Breast epithelium (tissue), 4 donors: ENCODE measurements at regions not wholly inside any gene's neighbourhood (a gene's known extent, or its start where the extent isn't known, plus 50 kb on each side); places are given as distances from the start of the nearest gene placed in this dataset.

Experiments
- DNase-seq, 2 donors: peaks; one replicate each; pipeline ENCODE4 v3.0.0-alpha.2; 2019; ENCODE audit warnings: low spot score in 2 of 2
- H3K27ac ChIP-seq, 2 donors: fragments of 200-600 bp; sonication (generic) in 1 of 2; one replicate each; pipeline ENCODE4 v1.5.1; 2016 to 2019; ENCODE audit warnings: mild to moderate bottlenecking in 1 of 2
- H3K27me3 ChIP-seq, 2 donors: fragments of 200-600 bp; sonication (generic) in 1 of 2; one replicate each; pipeline versions ENCODE4 v1.5.1 to v1.6.0; 2017 to 2019; ENCODE audit warnings: control low read depth in 1 of 2, mild to moderate bottlenecking in 1 of 2
- H3K36me3 ChIP-seq: fragments of 200-600 bp; one replicate; pipeline ENCODE4 v1.5.1; 2019
- H3K4me1 ChIP-seq, 2 donors: fragments of 200-600 bp; sonication (generic); one replicate each; pipeline ENCODE4 v1.5.1; 2016 to 2019; ENCODE audit warnings: control low read depth in 1 of 2
- H3K4me3 ChIP-seq, 3 donors: fragments of 200-600 bp; sonication (generic); 1 replicate in 2 of 3; 2 replicates in 1 of 3; pipeline ENCODE4 v1.5.1; 2016 to 2019; ENCODE audit warnings: mild to moderate bottlenecking in 3 of 3, moderate library complexity in 2 of 3
- H3K9me3 ChIP-seq, 2 donors: fragments of 200-600 bp; sonication (generic) in 1 of 2; one replicate each; pipeline ENCODE4 v1.5.1; 2016 to 2019; ENCODE audit warnings: control low read depth in 1 of 2
- POLR2A ChIP-seq: fragments of 450-650 bp; IDR thresholded peaks from one replicate; pipeline ENCODE4 v1.6.1; 2016; ENCODE audit warnings: antibody characterized with exemption, mild to moderate bottlenecking, moderate library complexity
- POLR2AphosphoS5 ChIP-seq, 3 donors: sonication (generic); formaldehyde crosslinking; IDR thresholded peaks; one replicate each; pipeline ENCODE4 v1.6.1; 2017; ENCODE audit warnings: antibody characterized with exemption in 3 of 3
- intact Hi-C: fragments of 100-400 bp; cut with DNase I; formaldehyde crosslinking; loops from one replicate; pipeline ENCODE4 v1.15.1; 2023; ENCODE audit warnings: low total_unique reads
- TF ChIP-seq, protein P1 (sequence below), 3 donors: fragments of 450-650 bp; IDR thresholded peaks; one replicate each; pipeline ENCODE4 v1.5.1; 2016 to 2017; ENCODE audit warnings: antibody characterized with exemption in 3 of 3, mild to moderate bottlenecking in 3 of 3, moderate library complexity in 3 of 3

- H3K36me3 ChIP-seq: no peaks in the 10 kb centered on the region
- no peaks in the 10 kb centered on the region for H3K27me3 ChIP-seq
- DNase-seq: no peak
- intact Hi-C loops: no loop called here
- TF ChIP-seq, protein P1, sequence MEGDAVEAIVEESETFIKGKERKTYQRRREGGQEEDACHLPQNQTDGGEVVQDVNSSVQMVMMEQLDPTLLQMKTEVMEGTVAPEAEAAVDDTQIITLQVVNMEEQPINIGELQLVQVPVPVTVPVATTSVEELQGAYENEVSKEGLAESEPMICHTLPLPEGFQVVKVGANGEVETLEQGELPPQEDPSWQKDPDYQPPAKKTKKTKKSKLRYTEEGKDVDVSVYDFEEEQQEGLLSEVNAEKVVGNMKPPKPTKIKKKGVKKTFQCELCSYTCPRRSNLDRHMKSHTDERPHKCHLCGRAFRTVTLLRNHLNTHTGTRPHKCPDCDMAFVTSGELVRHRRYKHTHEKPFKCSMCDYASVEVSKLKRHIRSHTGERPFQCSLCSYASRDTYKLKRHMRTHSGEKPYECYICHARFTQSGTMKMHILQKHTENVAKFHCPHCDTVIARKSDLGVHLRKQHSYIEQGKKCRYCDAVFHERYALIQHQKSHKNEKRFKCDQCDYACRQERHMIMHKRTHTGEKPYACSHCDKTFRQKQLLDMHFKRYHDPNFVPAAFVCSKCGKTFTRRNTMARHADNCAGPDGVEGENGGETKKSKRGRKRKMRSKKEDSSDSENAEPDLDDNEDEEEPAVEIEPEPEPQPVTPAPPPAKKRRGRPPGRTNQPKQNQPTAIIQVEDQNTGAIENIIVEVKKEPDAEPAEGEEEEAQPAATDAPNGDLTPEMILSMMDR (IDR thresholded peaks at IDR 0.05): no peak
- TF ChIP-seq POLR2A: no peak
- TF ChIP-seq POLR2AphosphoS5 (IDR thresholded peaks at IDR 0.05): no peak
- H3K27ac ChIP-seq: no peak overlapping the region
- H3K4me3 ChIP-seq: no peak overlapping the region
- no peaks in the 10 kb centered on the region for H3K4me1 ChIP-seq
- peaks cover 0 to 8% of the 10 kb centered on the region in 2 donors for H3K9me3 ChIP-seq
Measured at GRCh38 chr2:238745997-238746396, 101.9 kb upstream of the TWIST2 start.

DNA sequence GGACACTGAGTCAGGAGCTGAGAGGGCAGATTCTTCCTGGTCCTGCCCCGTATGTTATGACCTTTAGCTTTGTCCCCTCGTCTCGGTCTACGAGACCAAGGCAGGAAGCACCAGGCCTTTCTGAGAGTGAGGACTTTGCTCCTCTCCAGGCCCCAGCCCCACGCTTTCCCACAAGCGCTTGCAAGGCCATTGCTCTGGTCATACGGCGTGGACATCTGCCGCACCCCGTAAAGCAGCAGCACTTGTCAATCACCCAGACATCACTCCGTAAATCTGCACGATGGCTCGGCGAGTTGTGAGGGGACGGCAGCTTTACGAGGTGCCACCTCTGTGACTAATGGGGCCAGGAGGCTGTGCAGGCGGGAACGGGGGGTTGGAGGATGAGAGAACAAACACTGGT lies 100.8 kb upstream of the TWIST2 start:
- TF ChIP-seq POLR2AphosphoS5 (IDR thresholded peaks at IDR 0.05) (no peak), POLR2A (no peak)
- TF ChIP-seq, protein P1 (IDR thresholded peaks at IDR 0.05): no peak
- Histone ChIP-seq H3K4me1 (no peaks in the 10 kb centered on the region), H3K4me3 (no peak overlapping the region), H3K36me3 (no peaks in the 10 kb centered on the region), H3K9me3 (peaks cover 0 to 9% of the 10 kb centered on the region in 2 donors), H3K27me3 (no peaks in the 10 kb centered on the region), H3K27ac (no peak overlapping the region)
- intact Hi-C loops: no loop called here
- no peak for DNase-seq

DNA sequence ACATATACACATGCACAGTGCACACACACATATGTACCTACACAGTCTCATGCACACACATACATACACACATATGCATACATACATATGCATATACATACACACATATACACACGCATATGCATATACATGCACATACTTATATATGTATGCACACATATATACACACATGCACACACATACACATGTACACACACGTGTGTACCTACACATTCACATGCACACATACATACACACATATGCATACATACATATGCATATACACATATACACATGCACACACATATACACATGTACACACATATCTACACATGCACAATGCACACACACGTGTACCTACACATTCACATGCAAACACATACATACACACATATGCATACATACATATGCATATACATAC lies 100.3 kb upstream of the TWIST2 start:
- no peaks in the 10 kb centered on the region for H3K4me1 ChIP-seq
- H3K27ac ChIP-seq: no peak overlapping the region
- no peaks in the 10 kb centered on the region for H3K36me3 ChIP-seq
- intact Hi-C loops: no loop called here
- no peak overlapping the region for H3K4me3 ChIP-seq
- TF ChIP-seq, protein P1 (IDR thresholded peaks at IDR 0.05): no peak
- TF ChIP-seq POLR2AphosphoS5 (IDR thresholded peaks at IDR 0.05) (no peak), POLR2A (no peak)
- no peak for DNase-seq
- peaks cover 0 to 9% of the 10 kb centered on the region in 2 donors for H3K9me3 ChIP-seq
- no peaks in the 10 kb centered on the region for H3K27me3 ChIP-seq

DNA sequence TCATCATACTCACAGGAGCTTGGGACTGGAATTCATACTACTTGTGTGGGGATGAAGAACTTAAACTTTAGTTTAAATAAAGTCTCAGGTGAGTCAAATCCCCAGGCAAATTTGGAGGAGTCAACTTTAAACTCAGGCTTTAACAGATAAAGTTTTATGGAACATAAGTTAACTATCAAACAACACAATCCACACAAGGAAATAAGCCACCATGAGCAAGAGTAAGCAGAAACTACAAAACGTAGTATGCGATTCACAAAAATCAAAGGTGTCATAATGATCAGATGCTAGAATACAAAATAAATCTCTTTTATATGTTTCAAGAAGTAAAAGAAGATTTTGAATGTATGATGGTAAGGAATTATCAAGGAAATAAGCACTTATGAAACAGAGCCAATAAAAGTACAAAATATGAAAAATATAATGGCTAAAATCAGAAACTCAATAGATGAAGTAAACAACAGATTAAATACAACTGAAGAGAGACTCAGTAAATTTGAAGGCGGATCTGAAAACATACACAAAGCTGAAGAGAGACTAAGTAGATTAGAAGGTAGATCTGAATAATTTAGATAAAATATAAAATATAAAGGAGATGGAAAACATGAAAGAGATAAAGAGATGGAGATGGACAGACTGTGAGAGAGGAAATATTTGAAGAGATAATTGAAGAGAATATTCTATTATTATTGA lies 97.5 kb upstream of the TWIST2 start:
- H3K4me3 ChIP-seq: no peak overlapping the region
- intact Hi-C loops: no loop called here
- H3K27ac ChIP-seq: no peak overlapping the region
- no peak for DNase-seq
- H3K4me1 ChIP-seq: no peaks in the 10 kb centered on the region
- peaks cover 0 to 9% of the 10 kb centered on the region in 2 donors for H3K9me3 ChIP-seq
- H3K36me3 ChIP-seq: no peaks in the 10 kb centered on the region
- no peaks in the 10 kb centered on the region for H3K27me3 ChIP-seq
- TF ChIP-seq POLR2AphosphoS5 (IDR thresholded peaks at IDR 0.05) (no peak), POLR2A (no peak)
- TF ChIP-seq, protein P1 (IDR thresholded peaks at IDR 0.05): no peak

DNA sequence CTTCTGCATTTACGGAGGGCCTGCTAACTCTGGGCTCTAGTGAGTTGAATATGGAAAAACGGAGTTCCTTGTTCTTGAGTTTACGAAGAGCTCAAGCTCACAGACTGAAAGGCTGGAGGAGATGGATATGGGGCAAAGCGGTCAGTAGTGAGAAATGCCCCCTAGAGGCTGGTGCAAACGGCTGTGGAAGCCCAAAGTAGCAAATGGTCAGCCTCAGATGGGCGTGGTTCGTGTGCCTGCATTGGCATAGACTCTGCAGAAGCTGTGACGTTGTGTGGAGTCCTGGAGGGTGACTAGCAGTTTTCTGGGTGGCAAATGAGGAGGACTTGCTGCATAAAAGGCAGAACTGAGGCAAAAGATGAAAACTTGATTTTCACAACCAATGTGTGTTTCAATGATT lies 93.6 kb upstream of the TWIST2 start:
- no peak for DNase-seq
- TF ChIP-seq POLR2AphosphoS5 (IDR thresholded peaks at IDR 0.05) (no peak), POLR2A (no peak)
- TF ChIP-seq, protein P1 (IDR thresholded peaks at IDR 0.05): no peak
- Histone ChIP-seq H3K27ac (no peak overlapping the region), H3K4me3 (no peak overlapping the region), H3K9me3 (peaks cover 0 to 9% of the 10 kb centered on the region in 2 donors), H3K4me1 (no peaks in the 10 kb centered on the region), H3K27me3 (no peaks in the 10 kb centered on the region), H3K36me3 (no peaks in the 10 kb centered on the region)
- intact Hi-C loops: no loop called here
